Fibroblast of skin of abdomen (primary cell): ENCODE measurements at regions not wholly inside any gene's neighbourhood (a gene's known extent, or its start where the extent isn't known, plus 50 kb on each side); places are given as distances from the start of the nearest gene placed in this dataset.

Experiments
- DNase-seq: peaks from one replicate; pipeline ENCODE4 v3.0.0-alpha.2; 2013

DNA sequence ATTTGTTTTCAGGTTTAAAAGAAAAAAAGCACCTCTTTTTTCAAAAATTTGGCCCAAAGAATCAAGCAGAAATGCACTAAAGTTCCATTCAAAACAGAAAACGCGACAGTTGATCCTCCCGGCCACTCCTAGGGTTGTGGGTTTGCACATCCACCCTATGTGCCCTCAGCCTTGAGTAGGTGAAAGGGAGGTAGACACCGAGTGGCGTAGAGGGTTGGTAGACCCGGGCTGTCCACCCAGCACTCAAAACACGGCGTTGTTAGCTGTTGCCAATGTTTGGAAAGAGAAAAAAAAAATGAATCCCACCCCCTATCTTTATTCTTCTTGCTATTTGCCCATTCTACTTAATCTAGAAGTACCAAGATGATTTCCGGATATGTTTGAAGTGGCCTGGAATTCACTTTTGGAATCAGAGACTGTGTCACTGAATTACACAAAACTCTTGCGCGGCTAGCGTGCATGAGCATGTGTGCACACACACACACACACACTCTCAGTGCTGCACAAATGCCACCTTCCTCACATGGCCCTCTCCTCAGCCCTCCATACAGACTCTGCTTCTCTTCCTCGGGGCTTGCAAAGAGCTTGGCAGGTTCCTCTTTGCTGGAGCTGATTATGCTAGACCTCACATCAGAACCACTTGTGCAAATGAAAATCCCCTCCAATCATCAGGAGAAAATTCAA is 110.2 kb upstream of the HAND1 start:
- no peak for DNase-seq

DNA sequence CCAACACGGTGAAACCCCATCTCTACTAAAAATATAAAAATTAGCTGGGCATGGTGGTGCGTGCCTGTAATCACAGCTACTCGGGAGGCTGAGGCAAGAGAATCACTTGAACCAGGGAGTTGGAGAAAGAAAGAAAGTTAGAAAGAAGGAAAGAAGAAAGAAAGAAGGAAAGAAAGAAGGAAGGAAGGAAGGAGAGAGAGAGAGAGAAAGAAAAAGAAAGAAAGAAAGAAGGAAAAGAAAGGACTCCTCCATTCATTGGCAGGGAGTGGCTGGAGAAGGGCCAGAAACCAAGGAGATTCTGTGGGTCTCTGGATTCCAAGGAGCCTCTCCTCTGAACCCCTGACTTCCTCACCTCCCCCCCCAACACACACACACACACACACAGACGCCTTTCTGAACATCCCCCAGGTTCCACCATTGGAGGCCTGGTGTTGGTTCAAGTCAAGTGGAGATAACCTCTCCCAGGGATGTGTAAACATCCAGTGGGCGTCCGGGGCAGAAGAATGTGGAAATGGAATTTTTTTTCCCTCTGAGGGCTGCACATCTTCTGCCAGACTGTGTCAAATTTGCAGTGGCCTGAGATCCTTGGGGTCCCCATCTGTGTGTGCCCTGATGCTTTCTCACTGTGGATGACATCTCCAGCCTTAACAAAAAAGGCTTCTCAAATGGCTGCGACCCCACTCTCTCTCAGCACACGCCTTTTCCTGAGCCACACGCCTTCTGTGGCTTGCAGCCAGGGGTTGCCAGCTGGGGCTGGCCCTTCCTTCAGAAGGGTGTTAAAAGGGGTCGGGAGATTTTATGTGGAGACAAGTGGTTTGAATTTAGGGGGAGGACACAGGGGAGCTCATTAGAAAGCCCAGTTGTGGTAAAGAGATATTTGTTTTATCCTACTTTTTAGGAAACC is 109.3 kb upstream of the HAND1 start:
- DNase-seq, result no peak

DNA sequence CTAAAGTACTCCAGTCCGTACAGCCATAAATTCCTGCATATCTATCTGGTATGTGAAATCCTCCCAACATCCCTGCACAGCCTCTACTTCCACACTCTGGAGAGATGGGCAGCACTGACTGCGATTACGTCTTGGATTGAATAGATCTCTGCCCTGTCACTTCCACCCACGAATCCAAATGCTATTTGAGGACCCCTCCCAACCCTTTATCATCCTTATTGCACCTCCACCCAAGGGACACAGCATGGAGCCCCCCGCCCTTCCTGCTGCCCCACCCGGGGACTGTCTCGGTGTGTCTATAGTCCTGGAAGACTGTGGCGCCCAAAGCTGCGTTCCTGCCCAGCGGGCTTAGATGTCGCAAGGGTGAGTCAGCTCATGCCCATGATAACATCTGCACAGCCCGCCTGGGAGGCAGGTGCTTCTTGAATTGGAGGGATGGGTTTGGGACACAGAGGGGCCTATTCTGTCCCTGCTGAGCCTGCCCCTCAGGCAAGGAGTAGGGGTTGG is 105.7 kb upstream of the HAND1 start:
- no peak for DNase-seq

DNA sequence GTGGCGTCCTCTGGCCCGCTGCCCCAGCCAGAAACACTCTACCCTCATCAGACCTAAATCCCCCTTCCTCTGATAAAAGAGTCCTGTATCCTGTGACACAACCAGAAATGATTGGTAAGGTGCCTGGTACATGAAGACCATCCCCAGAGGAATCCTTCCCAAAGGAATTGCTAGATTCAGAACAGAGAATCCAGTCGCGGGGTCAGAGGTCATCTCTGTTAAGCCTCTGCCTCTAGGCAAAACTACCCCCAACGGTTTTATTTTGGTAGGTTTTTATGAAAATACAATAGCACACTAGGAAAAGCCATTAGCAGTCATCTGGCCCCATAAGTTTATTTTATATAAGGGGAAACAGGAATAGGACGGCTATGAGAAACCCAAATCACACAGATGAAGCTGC is 102.4 kb upstream of the HAND1 start:
- DNase-seq, result no peak

DNA sequence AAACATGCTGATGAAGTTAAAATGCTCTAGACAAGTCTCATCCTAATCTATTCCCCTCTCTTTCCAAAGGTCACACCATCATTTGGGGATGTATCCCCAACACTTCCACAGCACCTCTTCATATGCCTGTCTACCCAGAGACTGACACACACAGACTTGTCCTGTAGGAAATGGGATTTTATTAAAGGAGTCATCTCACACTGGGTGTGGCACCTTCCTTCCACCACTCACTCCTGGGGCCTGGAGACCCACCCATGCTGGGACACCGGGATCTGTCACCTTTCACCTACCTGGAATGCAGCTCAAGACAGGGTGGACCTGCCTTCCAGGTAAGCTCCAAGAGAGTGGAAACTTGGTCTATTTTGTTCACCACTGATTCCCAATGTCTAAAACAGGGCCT is 99.4 kb upstream of the HAND1 start:
- DNase-seq, result no peak

DNA sequence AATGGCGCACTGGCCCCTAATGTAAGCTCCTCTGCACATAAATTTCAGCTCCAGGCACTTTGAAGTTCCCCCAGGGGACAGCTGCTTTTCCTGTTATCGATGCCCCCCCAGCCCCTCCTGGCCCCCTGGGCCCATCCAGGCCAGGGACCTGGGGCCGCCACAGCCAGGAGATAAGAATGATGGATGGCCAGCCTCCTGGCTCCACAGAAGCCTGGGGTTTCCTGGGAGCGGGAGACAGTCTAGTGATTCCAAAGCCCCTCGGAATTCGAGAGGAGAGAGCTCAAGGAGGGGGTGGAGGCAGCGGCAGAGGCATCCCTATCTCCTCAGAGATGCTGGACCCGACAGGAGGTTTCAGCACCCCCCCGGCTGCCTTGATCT is 98.4 kb upstream of the HAND1 start:
- no peak for DNase-seq

DNA sequence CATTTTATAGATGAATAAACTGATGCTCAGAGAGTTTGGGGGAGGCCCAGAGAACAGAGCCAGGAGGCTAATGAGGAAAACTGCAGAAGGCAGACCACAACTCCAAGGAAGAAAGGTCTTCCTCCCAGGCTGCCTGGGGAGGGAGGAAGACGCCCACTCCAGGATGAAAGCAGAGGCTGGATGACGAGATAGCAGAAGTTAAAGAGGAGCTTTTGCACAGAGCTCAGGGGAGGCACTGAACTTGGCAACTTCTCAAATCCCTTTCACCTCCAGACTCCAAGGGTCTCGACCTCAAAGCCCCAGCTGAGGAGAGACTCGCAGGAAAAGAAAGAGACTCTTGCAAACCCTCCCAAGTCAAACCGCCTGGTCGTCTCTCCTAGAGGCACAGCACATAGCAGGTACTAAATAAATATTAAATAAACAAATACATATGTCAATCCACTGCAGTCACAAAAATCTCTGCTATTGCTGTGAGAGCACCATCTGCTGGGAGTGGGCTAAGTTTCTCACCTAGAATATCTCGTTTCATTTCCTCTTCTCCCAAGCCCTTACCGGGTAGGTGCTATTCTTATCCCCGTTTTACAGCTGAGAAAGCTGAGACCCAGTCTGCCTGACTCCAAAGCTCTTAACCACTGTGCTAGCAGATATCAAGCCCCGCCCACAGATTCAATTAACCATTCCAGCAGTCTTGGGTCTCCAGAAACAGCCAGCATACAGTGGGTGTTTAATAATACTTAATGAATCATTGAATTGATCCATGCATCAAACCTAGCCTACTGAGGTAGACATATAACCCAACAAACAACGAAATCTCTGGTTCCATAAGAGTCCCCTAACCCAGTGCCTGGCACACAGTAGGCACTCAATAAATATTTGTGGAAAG is 97.8 kb upstream of the HAND1 start:
- no peak for DNase-seq

DNA sequence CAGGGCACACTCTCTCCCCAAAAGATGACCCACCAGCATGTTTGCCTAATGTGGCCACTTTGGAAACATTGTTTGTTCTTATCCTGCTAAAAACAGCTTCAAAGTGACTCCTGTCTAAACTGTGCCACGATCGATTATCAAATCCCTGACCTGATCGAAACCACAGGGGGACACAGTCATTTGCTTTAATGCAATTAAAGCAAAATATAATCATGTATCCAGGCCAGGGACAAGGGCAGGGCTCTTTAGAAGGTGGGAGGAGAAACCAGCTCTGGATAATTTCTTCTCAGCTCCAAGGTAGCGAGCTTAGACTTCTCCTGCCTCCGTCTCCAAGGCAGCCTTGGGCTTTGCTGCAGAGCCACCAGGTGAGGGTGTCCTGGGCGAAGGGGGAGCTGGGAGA is 95.0 kb upstream of the HAND1 start:
- no peak for DNase-seq

DNA sequence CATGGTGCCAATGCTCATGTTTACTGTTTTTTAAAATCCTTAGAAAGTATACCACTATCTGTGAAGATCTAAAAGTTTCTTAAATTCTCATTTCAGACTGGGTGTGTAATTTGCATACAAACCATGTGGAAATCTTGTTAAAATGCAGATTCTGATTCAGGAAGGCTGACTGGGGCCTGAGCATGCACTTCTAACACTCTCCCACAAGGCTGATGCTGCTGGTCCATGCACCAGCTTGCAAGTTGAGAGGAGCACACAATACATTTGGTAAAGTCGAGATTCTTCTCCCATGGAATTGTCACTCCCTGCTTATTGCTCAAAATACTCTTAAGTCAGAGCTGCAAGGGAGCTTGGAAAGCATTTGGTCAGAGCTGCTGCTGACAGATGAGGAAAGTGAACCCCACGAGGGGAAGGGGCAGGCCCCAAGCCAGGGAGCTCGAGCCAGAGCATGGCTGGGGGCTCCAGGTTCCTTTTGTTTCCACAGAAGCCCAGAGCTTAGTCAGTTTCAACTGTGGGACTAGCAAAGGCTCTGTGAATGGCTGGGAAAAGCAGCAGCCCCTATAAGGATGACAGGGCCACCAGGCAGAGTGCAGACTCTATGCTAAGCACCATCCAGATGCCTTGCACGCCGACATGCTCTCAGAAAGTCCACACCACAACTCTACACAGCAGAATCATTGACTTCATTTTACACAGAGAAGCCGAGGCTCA is 93.5 kb upstream of the HAND1 start:
- no peak for DNase-seq

DNA sequence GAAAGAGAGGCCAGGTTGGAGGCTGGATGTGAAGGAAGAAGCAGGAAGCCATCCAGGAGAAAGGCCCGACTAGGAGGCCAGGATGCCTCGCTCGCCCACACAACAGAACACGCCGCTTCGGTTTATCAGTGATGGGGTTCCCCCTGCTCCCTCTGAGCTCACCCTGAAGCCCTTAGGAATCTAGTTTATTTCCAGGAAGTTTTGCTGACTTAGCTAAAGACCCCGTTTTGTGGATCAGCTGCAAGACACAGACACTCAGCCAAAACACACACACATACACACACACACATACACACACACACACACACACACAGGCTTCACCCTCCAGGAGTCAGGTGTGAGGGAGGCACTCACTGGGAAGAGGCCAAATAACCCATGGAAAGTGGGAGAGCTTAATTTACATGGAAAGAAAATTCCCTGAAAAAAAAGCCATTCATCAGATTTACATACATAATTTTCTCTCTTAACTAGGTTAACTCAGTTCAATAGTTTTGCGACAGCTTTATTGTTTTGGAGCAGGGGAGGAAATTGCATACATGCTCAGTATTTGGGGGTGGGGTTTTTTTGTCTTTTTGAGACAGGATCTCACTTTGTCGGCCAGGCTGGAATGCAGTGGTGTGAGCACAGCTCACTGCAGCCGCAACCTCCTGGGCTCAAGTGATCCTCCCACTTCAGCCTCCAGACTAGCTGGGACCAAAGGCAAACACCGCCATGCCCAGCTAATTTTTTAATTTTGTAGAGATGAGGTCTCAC is 92.7 kb upstream of the HAND1 start:
- no peak for DNase-seq

DNA sequence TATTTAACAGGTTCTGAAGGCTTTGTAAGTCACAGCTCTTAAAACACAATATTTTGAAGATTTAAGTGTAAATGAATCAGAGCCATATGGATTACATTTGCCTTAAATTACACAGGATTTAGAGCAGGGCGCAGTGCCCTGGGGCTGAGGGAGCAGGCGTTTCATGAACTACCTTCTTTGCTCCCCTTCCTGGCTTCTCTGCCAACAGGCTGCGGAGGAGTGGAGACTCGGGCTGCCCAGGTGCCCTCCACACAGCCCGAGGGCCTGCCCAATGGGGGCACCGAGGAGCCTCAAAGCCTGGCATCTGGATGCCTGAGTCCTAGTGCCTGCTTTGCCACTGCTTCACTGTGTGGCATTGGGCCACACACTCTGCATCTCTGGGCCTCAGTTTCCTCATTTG is 90.6 kb upstream of the HAND1 start:
- no peak for DNase-seq

DNA sequence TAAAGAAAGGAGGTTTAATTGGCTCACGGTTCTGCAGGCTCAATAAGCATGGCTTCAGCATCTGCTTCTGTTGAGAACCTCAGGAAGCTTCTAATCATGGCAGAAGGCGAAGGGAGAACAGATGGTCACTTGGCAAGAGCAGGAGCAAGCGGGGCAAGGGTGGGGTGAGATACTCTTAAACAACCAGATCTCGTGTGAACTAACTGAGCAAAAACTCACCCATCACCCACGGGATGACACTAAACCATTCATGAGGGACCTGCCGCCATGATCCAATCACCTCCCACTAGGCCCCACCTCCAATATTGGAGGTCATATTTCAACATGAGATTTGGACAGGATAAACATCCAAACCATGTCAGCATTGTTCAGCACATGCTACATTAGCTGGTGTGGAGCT is 89.1 kb upstream of the HAND1 start:
- DNase-seq, result no peak

DNA sequence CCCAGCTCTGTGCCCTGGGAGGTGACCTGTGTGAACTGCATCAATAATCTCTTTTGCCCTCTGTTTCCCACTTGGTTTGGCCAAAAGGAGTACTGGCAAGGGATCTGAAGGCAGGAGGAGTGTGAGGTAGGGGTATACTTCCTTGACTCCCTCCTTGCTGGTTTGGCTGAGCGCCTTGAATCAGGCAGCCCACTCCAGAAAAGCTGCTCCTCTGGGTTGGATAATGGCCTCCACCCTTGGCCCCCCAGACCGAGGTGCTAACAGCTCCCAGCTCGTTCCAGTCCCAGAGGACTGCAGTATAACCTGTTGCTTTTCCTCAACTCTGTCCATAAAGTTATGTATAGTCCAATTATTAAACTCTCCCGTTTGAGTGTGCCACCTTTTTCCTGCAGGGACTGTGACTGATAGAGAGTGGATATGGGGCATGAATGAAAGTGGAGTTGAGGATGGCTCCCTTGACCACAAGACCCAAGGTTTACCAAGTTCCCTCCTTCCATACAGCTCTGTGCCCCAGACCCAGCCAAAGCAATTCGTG is 88.2 kb upstream of the HAND1 start:
- DNase-seq, result no peak

DNA sequence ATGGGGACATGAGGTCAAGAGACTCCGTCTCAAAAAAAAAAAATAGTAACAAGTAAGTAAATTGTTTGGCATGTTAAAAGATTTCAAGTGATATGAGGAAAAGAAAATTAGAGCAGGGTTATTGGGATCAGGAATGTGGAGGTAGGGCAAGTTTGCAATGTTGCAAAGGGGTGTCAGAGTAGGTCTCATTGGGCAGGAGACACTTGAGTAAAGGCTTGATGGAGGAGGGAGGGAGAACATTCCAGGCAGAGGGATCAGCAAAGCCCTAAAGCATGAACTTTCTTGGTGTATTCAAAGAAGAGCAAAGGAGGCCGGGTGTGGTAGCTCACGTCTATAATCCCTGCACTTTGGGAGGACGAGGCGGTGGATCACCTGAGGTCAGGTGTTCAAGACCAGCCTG is 87.1 kb upstream of the HAND1 start:
- DNase-seq, result no peak

DNA sequence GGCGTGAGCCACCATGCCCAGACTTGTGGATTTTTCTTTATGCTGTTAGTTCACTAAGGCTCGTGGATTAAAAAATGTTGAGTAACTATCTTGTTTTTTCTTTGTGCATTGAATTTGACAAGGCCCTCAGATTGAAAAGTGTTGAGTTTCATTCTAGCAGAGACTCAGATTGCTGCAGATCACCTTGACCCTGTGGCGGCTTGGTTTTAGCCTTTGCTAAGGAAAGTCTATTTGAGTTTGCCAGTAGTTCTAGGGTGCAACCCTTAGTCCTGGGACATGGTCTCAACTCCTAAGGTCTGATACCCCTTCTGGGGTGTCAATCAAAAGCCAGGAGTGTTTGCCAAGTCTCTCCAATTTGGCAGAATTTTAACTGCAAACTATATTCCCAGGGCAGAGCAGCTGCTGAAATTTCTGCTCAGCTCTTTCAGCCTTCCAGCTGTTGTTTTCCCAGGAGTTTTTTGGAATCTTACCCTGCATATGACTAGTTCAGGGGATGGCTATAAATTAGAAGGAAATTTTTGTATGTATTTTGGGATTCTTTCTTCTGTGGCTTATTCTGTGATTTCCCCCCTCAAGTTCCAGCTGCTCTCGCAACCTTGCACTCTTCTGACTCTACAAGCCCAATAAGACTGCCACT is 84.3 kb upstream of the HAND1 start:
- no peak for DNase-seq

DNA sequence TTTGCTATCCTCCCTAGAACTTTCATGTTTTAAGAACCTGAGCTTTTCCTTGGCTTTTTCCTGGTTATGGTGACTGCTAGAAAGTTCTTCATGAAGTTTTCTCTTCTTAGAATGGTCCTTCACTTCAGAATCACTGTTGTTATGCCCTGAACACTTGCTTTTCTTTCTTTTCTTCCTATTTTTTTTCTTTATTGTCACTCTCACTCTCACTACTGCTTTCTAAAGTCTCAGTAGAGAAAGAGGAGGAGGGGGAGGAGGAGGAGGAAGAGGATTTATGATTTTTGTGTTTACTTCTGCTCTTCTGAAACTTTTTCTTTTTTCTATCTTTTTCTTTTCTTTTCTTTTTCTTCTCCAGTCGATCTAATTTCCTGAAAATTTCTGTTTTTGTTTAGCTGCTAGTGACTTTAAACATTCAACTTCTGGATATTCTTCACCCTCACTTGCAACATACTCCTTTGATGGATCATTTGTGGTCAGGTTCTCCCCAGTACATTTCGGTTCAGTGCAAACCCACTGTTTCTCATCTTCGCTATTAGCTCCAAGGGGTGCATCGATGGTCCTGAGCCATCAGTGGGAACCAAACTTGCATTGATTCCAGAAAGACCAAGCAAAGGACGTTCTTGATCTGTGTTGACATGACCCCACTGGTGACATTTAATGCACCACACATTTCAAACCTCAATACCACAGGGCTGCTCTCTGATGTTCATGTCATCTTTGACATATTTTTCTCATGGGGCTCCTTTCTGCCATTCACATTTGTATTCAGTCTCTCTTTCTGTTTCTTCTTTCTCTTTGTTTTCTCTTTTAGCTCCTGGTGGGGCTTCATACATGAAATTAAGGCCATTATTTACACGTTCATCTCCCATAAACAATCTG is 81.6 kb upstream of the HAND1 start:
- no peak for DNase-seq

DNA sequence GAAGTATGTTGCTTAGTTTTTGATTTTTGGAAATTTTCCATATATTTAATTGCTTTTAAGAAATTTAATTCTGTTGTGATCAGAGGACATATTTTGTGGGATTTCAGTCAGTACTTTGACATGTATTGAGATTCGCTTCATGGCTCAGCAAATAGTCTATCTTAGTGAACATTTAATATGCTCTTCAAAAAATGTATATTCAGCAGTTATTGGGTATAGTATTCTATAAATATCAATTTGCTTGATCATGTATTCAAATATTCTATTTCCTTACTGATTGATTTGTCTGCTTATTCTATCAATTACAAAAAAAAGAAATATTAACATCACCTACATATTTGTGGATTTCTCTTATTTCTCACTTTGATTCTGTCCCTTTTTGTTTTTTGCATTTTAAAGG is 79.5 kb upstream of the HAND1 start:
- DNase-seq, result no peak

DNA sequence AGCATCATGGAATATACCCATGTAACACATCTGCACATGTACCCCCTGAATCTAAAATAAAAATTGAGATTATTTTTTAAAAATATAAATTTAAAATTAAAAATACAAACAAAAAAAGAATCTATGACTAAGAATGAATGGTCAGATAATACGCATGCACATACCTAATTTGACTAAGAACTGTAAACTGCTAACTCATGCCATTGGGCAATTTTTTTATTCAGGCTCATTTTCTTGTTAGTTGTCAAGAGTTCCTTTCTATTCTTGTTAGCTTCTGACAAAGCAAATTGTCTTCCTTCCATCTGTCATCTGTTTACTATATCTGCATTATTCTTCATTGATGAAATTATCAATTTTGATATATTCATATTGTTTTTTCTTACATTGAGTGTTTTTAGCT is 69.5 kb upstream of the HAND1 start:
- DNase-seq, result no peak

DNA sequence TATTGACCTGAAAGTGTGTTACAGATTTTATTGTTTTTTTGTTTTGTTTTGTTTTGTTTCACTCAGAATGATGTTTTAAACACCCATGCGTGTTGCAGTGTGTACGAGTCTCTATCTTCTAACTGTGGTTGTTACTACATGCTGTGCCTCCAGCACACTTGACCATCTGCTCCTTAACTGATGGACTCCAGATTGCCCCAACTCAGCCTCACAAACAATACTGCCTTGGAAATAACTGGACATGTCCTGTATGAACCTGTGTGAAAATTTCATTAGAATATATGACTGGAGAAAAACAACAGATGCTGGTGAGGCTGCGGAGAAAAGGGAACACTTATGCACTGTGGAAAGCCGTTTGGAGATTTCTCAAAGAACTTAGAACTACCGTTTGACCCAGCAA is 68.7 kb upstream of the HAND1 start:
- DNase-seq, result no peak

DNA sequence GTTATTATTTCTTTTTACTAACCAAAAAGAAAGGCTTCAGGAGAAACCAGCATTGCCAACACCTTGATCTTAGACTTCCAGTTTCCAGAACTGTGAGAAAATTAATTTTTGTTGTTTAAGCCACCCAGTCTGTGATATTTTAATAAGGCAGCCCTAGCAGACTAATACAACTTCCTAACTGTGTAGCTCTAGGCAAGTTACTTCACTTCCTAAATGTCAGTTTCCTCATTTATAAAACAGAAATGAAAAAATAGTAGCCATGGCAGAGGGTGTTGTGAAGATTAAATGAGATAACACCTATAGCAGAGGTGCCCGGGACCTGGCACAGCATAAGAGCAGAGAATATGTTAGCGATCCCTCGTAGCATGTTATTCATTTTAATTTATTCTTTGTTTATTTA is 66.6 kb upstream of the HAND1 start:
- DNase-seq, result no peak
